ENCODE measurements at regions not wholly inside any gene's neighbourhood (a gene's known extent, or its start where the extent isn't known, plus 50 kb on each side); places are given as distances from the start of the nearest gene placed in this dataset.

GRCh38 chr11:16430674-16431073, 74.3 kb upstream of the SOX6 start:
- DNase-seq (ENCODE audit: extremely low spot score) = no peak
- ChIA-PET CTCF (no interaction called here), POLR2A (no interaction called here)
- TF ChIP-seq SUZ12 (IDR thresholded peaks at IDR 0.05) (no peak), NFRKB (IDR thresholded peaks at IDR 0.05) (no peak)

- DNase-seq (ENCODE audit: extremely low spot score) = no peak
- POLR2A ChIA-PET = no interaction called here
- no peak for TF ChIP-seq ARNT (IDR thresholded peaks at IDR 0.05)
- TF ChIP-seq HDGF (IDR thresholded peaks at IDR 0.05; ENCODE audit: borderline replicate concordance) = no peak
- TF ChIP-seq PKNOX1 (IDR thresholded peaks at IDR 0.05) = no peak
- no peak for TF ChIP-seq L3MBTL2 (conservative IDR thresholded peaks at IDR 0.05)
- TF ChIP-seq SUZ12 (IDR thresholded peaks at IDR 0.05) = no peak
- no peak for TF ChIP-seq NFRKB (IDR thresholded peaks at IDR 0.05)
- TF ChIP-seq FOXA1 (IDR thresholded peaks at IDR 0.05) = no peak
- no peak for TF ChIP-seq CTBP1 (IDR thresholded peaks at IDR 0.05; ENCODE audit: borderline replicate concordance)
- TF ChIP-seq SP1 (IDR thresholded peaks at IDR 0.05) = no peak
- CTCF ChIA-PET = no interaction called here
These were observed 65.5 kb upstream of the SOX6 start for GRCh38 chr11:16421826-16422225.

- POLR2A ChIA-PET = no interaction called here
These were observed 62.2 kb upstream of the SOX6 start for GRCh38 chr11:16418428-16419097.

GRCh38 chr11:16412525-16413172, 56.3 kb upstream of the SOX6 start:
- ChIA-PET CTCF (no interaction called here), POLR2A (no interaction called here)
- no peak for DNase-seq (ENCODE audit: extremely low spot score)
- no peak for TF ChIP-seq FOXM1 (IDR thresholded peaks at IDR 0.05; ENCODE audit: borderline replicate concordance)
- no peak for TF ChIP-seq L3MBTL2 (conservative IDR thresholded peaks at IDR 0.05)
- no peak for TF ChIP-seq LEF1 (IDR thresholded peaks at IDR 0.05; ENCODE audit: borderline replicate concordance)
- TF ChIP-seq TARDBP (IDR thresholded peaks at IDR 0.05) = no peak
- TF ChIP-seq NFRKB (IDR thresholded peaks at IDR 0.05) = no peak
- TF ChIP-seq BHLHE40 (IDR thresholded peaks at IDR 0.05; ENCODE audit: borderline replicate concordance) = no peak
- no peak for TF ChIP-seq ELF4 (IDR thresholded peaks at IDR 0.05)
- TF ChIP-seq PKNOX1 (IDR thresholded peaks at IDR 0.05) = no peak

More at GRCh38 chr11:16418428-16419097, 62.2 kb upstream of the SOX6 start:
- CTCF ChIA-PET = no interaction called here
- TF ChIP-seq FOXM1 (IDR thresholded peaks at IDR 0.05; ENCODE audit: borderline replicate concordance) (no peak), LEF1 (IDR thresholded peaks at IDR 0.05; ENCODE audit: borderline replicate concordance) (no peak), SP1 (IDR thresholded peaks at IDR 0.05) (no peak), HDGF (IDR thresholded peaks at IDR 0.05; ENCODE audit: borderline replicate concordance) (no peak)
- DNase-seq (ENCODE audit: extremely low spot score) = no peak

GRCh38 chr11:16410479-16410878, 54.1 kb upstream of the SOX6 start:
- DNase-seq (ENCODE audit: extremely low spot score) = no peak
- CTCF ChIA-PET = no interaction called here
- TF ChIP-seq BHLHE40 (IDR thresholded peaks at IDR 0.05; ENCODE audit: borderline replicate concordance) (no peak), LEF1 (IDR thresholded peaks at IDR 0.05; ENCODE audit: borderline replicate concordance) (no peak), HDGF (IDR thresholded peaks at IDR 0.05; ENCODE audit: borderline replicate concordance) (no peak), NFRKB (IDR thresholded peaks at IDR 0.05) (no peak), TARDBP (IDR thresholded peaks at IDR 0.05) (no peak), ELF4 (IDR thresholded peaks at IDR 0.05) (no peak), SP1 (IDR thresholded peaks at IDR 0.05) (no peak), CTBP1 (IDR thresholded peaks at IDR 0.05; ENCODE audit: borderline replicate concordance) (no peak), ARNT (IDR thresholded peaks at IDR 0.05) (no peak), PKNOX1 (IDR thresholded peaks at IDR 0.05) (no peak), L3MBTL2 (conservative IDR thresholded peaks at IDR 0.05) (no peak), FOXM1 (IDR thresholded peaks at IDR 0.05; ENCODE audit: borderline replicate concordance) (no peak), SUZ12 (IDR thresholded peaks at IDR 0.05) (no peak), FOXA1 (IDR thresholded peaks at IDR 0.05) (no peak), ZNF384 (IDR thresholded peaks at IDR 0.05) (no peak), FOXK2 (IDR thresholded peaks at IDR 0.05) (no peak)
- POLR2A ChIA-PET = no interaction called here

GRCh38 chr11:16408619-16409018, 52.3 kb upstream of the SOX6 start:
- POLR2A ChIA-PET = no interaction called here
- no peak for DNase-seq (ENCODE audit: extremely low spot score)
- no peak for TF ChIP-seq ARNT (IDR thresholded peaks at IDR 0.05)
- no peak for TF ChIP-seq ELF4 (IDR thresholded peaks at IDR 0.05)
- TF ChIP-seq ZNF384 (IDR thresholded peaks at IDR 0.05) = no peak
- no peak for TF ChIP-seq NFRKB (IDR thresholded peaks at IDR 0.05)
- TF ChIP-seq LEF1 (IDR thresholded peaks at IDR 0.05; ENCODE audit: borderline replicate concordance) = no peak
- TF ChIP-seq SUZ12 (IDR thresholded peaks at IDR 0.05) = no peak
- no peak for TF ChIP-seq L3MBTL2 (conservative IDR thresholded peaks at IDR 0.05)
- TF ChIP-seq TARDBP (IDR thresholded peaks at IDR 0.05) = no peak
- TF ChIP-seq FOXM1 (IDR thresholded peaks at IDR 0.05; ENCODE audit: borderline replicate concordance) = no peak
- no peak for TF ChIP-seq HDGF (IDR thresholded peaks at IDR 0.05; ENCODE audit: borderline replicate concordance)
- no peak for TF ChIP-seq CTBP1 (IDR thresholded peaks at IDR 0.05; ENCODE audit: borderline replicate concordance)
- no peak for TF ChIP-seq PKNOX1 (IDR thresholded peaks at IDR 0.05)
- no peak for TF ChIP-seq BHLHE40 (IDR thresholded peaks at IDR 0.05; ENCODE audit: borderline replicate concordance)
- TF ChIP-seq FOXA1 (IDR thresholded peaks at IDR 0.05) = no peak
- TF ChIP-seq FOXK2 (IDR thresholded peaks at IDR 0.05) = no peak
- TF ChIP-seq SP1 (IDR thresholded peaks at IDR 0.05) = no peak
- CTCF ChIA-PET = no interaction called here
